Bronchial epithelial cell (primary cell): ENCODE measurements at regions not wholly inside any gene's neighbourhood (a gene's known extent, or its start where the extent isn't known, plus 50 kb on each side); places are given as distances from the start of the nearest gene placed in this dataset.

Experiments
- DNase-seq: peaks from one replicate; pipeline ENCODE4 v3.0.0-alpha.2; 2010; ENCODE audit warnings: low read depth
- FAIRE-seq: peaks from 2 replicates; lab custom pipeline; 2011; peaks lifted over from hg19 to GRCh38; lab: Jason Lieb, UNC
- H3K27me3 ChIP-seq: 2 replicates; pipeline ENCODE4 v1.5.1; 2011; ENCODE audit warnings: low read length; ENCODE audit not compliant: control insufficient read depth, insufficient read depth
- H3K36me3 ChIP-seq: 2 replicates; pipeline ENCODE4 v1.5.1; 2011; ENCODE audit warnings: low read length; ENCODE audit not compliant: control insufficient read depth, insufficient read depth
- H3K4me3 ChIP-seq: 2 replicates; pipeline ENCODE4 v1.5.1; 2011; ENCODE audit warnings: mild to moderate bottlenecking, low read depth, low read length, control low read depth
- CTCF ChIP-seq: IDR thresholded peaks from 2 replicates; pipeline ENCODE4 v1.5.1; 2011; ENCODE audit warnings: mild to moderate bottlenecking, moderate library complexity, low read length, control low read depth, inconsistent platforms; ENCODE audit not compliant: insufficient read depth, severe bottlenecking

GRCh38 chr9:38337706-38338264 is 54.7 kb upstream of the ALDH1B1 start:
- Histone ChIP-seq H3K4me3 (no peak overlapping the region), H3K27me3 (no peaks in the 10 kb centered on the region), H3K36me3 (no peaks in the 10 kb centered on the region)
- DNase-seq (no peak), FAIRE-seq (peak; percentile 32)
- no peak for TF ChIP-seq CTCF

GRCh38 chr9:38337181-38337580 is 55.3 kb upstream of the ALDH1B1 start:
- Histone ChIP-seq H3K4me3 (no peak overlapping the region), H3K27me3 (no peaks in the 10 kb centered on the region), H3K36me3 (no peaks in the 10 kb centered on the region)
- FAIRE-seq (no peak), DNase-seq (no peak)
- TF ChIP-seq CTCF = no peak

- no peak for FAIRE-seq
- no peak for TF ChIP-seq CTCF
These were observed 56.2 kb upstream of the ALDH1B1 start for GRCh38 chr9:38336341-38336740.

GRCh38 chr9:38335686-38336085 is 56.8 kb upstream of the ALDH1B1 start:
- DNase-seq (no peak), FAIRE-seq (no peak)
- no peaks in the 10 kb centered on the region for H3K36me3 ChIP-seq
- no peaks in the 10 kb centered on the region for H3K27me3 ChIP-seq
- no peak overlapping the region for H3K4me3 ChIP-seq
- no peak for TF ChIP-seq CTCF

More at GRCh38 chr9:38336341-38336740, 56.2 kb upstream of the ALDH1B1 start:
- Histone ChIP-seq H3K4me3 (no peak overlapping the region), H3K36me3 (no peaks in the 10 kb centered on the region), H3K27me3 (no peaks in the 10 kb centered on the region)
- DNase-seq = no peak

- no peak for DNase-seq
- Histone ChIP-seq H3K4me3 (no peak overlapping the region), H3K36me3 (no peaks in the 10 kb centered on the region), H3K27me3 (no peaks in the 10 kb centered on the region)
- no peak for FAIRE-seq
- TF ChIP-seq CTCF = peak; percentile 41
These were observed 58.3 kb upstream of the ALDH1B1 start for GRCh38 chr9:38334234-38334633.

GRCh38 chr9:38333047-38333446 is 59.5 kb upstream of the ALDH1B1 start:
- FAIRE-seq = peak; percentile 55
- Histone ChIP-seq H3K27me3 (peaks cover 4% of the 10 kb centered on the region), H3K4me3 (no peak overlapping the region), H3K36me3 (no peaks in the 10 kb centered on the region)
- peak; percentile 41 for DNase-seq
- no peak for TF ChIP-seq CTCF
